ENCODE measurements at regions not wholly inside any gene's neighbourhood (a gene's known extent, or its start where the extent isn't known, plus 50 kb on each side); places are given as distances from the start of the nearest gene placed in this dataset.

- no peaks in the 10 kb centered on the region for H3K9me3 Mint-ChIP-seq
- no peaks in the 10 kb centered on the region for H3K4me1 Mint-ChIP-seq
- DNase-seq: no peak
- H3K27ac Mint-ChIP-seq: no peak overlapping the region
- no peaks in the 10 kb centered on the region for H3K27me3 Mint-ChIP-seq
- ATAC-seq: no peak
- no peak overlapping the region for H3K4me3 Mint-ChIP-seq
- H3K36me3 Mint-ChIP-seq (ENCODE audit: low read depth): no peaks in the 10 kb centered on the region
Measured at GRCh38 chr2:34365932-34366331, 766.8 kb upstream of the FAM98A start.

GRCh38 chr2:34365512-34365911 lies 766.4 kb upstream of the FAM98A start:
- Mint-ChIP-seq H3K4me3 (no peak overlapping the region), H3K4me1 (no peaks in the 10 kb centered on the region), H3K36me3 (ENCODE audit: low read depth) (no peaks in the 10 kb centered on the region), H3K27ac (no peak overlapping the region), H3K9me3 (no peaks in the 10 kb centered on the region), H3K27me3 (no peaks in the 10 kb centered on the region)
- DNase-seq (no peak), ATAC-seq (no peak)

GRCh38 chr2:34353509-34354113 lies 754.5 kb upstream of the FAM98A start:
- no peak for ATAC-seq
- Mint-ChIP-seq H3K36me3 (ENCODE audit: low read depth) (no peaks in the 10 kb centered on the region), H3K27me3 (no peaks in the 10 kb centered on the region), H3K27ac (no peak overlapping the region), H3K9me3 (peaks cover under 1% of the 10 kb centered on the region), H3K4me3 (no peak overlapping the region), H3K4me1 (no peaks in the 10 kb centered on the region)
- no peak for DNase-seq

- Mint-ChIP-seq H3K36me3 (ENCODE audit: low read depth) (no peaks in the 10 kb centered on the region), H3K27ac (no peak overlapping the region), H3K4me1 (no peaks in the 10 kb centered on the region), H3K27me3 (no peaks in the 10 kb centered on the region), H3K4me3 (no peak overlapping the region), H3K9me3 (peaks cover 11% of the 10 kb centered on the region)
- no peak for ATAC-seq
- DNase-seq: no peak
Measured at GRCh38 chr2:34349527-34349926, 750.4 kb upstream of the FAM98A start.

- Mint-ChIP-seq H3K27me3 (no peaks in the 10 kb centered on the region), H3K9me3 (peaks cover 11% of the 10 kb centered on the region), H3K4me1 (no peaks in the 10 kb centered on the region), H3K36me3 (ENCODE audit: low read depth) (no peaks in the 10 kb centered on the region), H3K4me3 (no peak overlapping the region), H3K27ac (no peak overlapping the region)
- no peak for ATAC-seq
- DNase-seq: no peak
Measured at GRCh38 chr2:34345030-34345429, 745.9 kb upstream of the FAM98A start.

GRCh38 chr2:34340307-34340706 lies 741.2 kb upstream of the FAM98A start:
- no peak overlapping the region for H3K27ac Mint-ChIP-seq
- no peaks in the 10 kb centered on the region for H3K27me3 Mint-ChIP-seq
- H3K4me1 Mint-ChIP-seq: no peaks in the 10 kb centered on the region
- H3K36me3 Mint-ChIP-seq (ENCODE audit: low read depth): no peaks in the 10 kb centered on the region
- peaks cover 7% of the 10 kb centered on the region for H3K9me3 Mint-ChIP-seq
- ATAC-seq (no peak), DNase-seq (no peak)
- H3K4me3 Mint-ChIP-seq: no peak overlapping the region

- Mint-ChIP-seq H3K36me3 (ENCODE audit: low read depth) (no peaks in the 10 kb centered on the region), H3K4me3 (no peak overlapping the region), H3K27ac (no peak overlapping the region), H3K9me3 (peaks cover 11% of the 10 kb centered on the region), H3K4me1 (no peaks in the 10 kb centered on the region), H3K27me3 (no peaks in the 10 kb centered on the region)
- ATAC-seq (no peak), DNase-seq (no peak)
Measured at GRCh38 chr2:34337735-34338134, 738.6 kb upstream of the FAM98A start.

GRCh38 chr2:34332813-34333212 lies 733.7 kb upstream of the FAM98A start:
- peaks cover 13% of the 10 kb centered on the region for H3K9me3 Mint-ChIP-seq
- ATAC-seq (no peak), DNase-seq (no peak)
- no peaks in the 10 kb centered on the region for H3K36me3 Mint-ChIP-seq (ENCODE audit: low read depth)
- H3K27me3 Mint-ChIP-seq: no peaks in the 10 kb centered on the region
- H3K27ac Mint-ChIP-seq: no peak overlapping the region
- H3K4me1 Mint-ChIP-seq: no peaks in the 10 kb centered on the region
- no peak overlapping the region for H3K4me3 Mint-ChIP-seq

- DNase-seq (no peak), ATAC-seq (no peak)
- Mint-ChIP-seq H3K27me3 (no peaks in the 10 kb centered on the region), H3K36me3 (ENCODE audit: low read depth) (no peaks in the 10 kb centered on the region), H3K4me3 (no peak overlapping the region), H3K27ac (no peak overlapping the region), H3K9me3 (peaks cover 8% of the 10 kb centered on the region), H3K4me1 (no peaks in the 10 kb centered on the region)
Measured at GRCh38 chr2:34320056-34320455, 721.0 kb upstream of the FAM98A start.

GRCh38 chr2:34317797-34318196 lies 718.7 kb upstream of the FAM98A start:
- no peak for ATAC-seq
- no peaks in the 10 kb centered on the region for H3K27me3 Mint-ChIP-seq
- no peaks in the 10 kb centered on the region for H3K4me1 Mint-ChIP-seq
- H3K27ac Mint-ChIP-seq: no peak overlapping the region
- DNase-seq: no peak
- H3K4me3 Mint-ChIP-seq: no peak overlapping the region
- H3K36me3 Mint-ChIP-seq (ENCODE audit: low read depth): no peaks in the 10 kb centered on the region
- H3K9me3 Mint-ChIP-seq: peaks cover 8% of the 10 kb centered on the region

- Mint-ChIP-seq H3K4me3 (no peak overlapping the region), H3K4me1 (no peaks in the 10 kb centered on the region), H3K9me3 (peaks cover 15% of the 10 kb centered on the region), H3K27me3 (no peaks in the 10 kb centered on the region), H3K36me3 (ENCODE audit: low read depth) (no peaks in the 10 kb centered on the region), H3K27ac (no peak overlapping the region)
- DNase-seq: no peak
- ATAC-seq: no peak
Measured at GRCh38 chr2:34316788-34317187, 717.7 kb upstream of the FAM98A start.

GRCh38 chr2:34311816-34312215 lies 712.7 kb upstream of the FAM98A start:
- ATAC-seq: no peak
- DNase-seq: no peak
- Mint-ChIP-seq H3K36me3 (ENCODE audit: low read depth) (no peaks in the 10 kb centered on the region), H3K27me3 (no peaks in the 10 kb centered on the region), H3K4me1 (no peaks in the 10 kb centered on the region), H3K27ac (no peak overlapping the region), H3K9me3 (peaks cover 19% of the 10 kb centered on the region), H3K4me3 (no peak overlapping the region)

GRCh38 chr2:34308140-34308539 lies 709.0 kb upstream of the FAM98A start:
- H3K4me3 Mint-ChIP-seq: no peak overlapping the region
- DNase-seq: no peak
- H3K27ac Mint-ChIP-seq: no peak overlapping the region
- no peak for ATAC-seq
- no peaks in the 10 kb centered on the region for H3K4me1 Mint-ChIP-seq
- H3K36me3 Mint-ChIP-seq (ENCODE audit: low read depth): no peaks in the 10 kb centered on the region
- H3K27me3 Mint-ChIP-seq: no peaks in the 10 kb centered on the region
- H3K9me3 Mint-ChIP-seq: peaks cover 15% of the 10 kb centered on the region

GRCh38 chr2:34307636-34308035 lies 708.5 kb upstream of the FAM98A start:
- no peaks in the 10 kb centered on the region for H3K36me3 Mint-ChIP-seq (ENCODE audit: low read depth)
- H3K4me1 Mint-ChIP-seq: no peaks in the 10 kb centered on the region
- H3K27ac Mint-ChIP-seq: no peak overlapping the region
- H3K27me3 Mint-ChIP-seq: no peaks in the 10 kb centered on the region
- ATAC-seq: no peak
- DNase-seq: no peak
- no peak overlapping the region for H3K4me3 Mint-ChIP-seq
- H3K9me3 Mint-ChIP-seq: peaks cover 14% of the 10 kb centered on the region

- Mint-ChIP-seq H3K27me3 (no peaks in the 10 kb centered on the region), H3K4me1 (no peaks in the 10 kb centered on the region), H3K27ac (no peak overlapping the region), H3K4me3 (no peak overlapping the region), H3K9me3 (peaks cover 11% of the 10 kb centered on the region), H3K36me3 (ENCODE audit: low read depth) (no peaks in the 10 kb centered on the region)
- no peak for DNase-seq
- ATAC-seq: no peak
Measured at GRCh38 chr2:34306745-34307144, 707.6 kb upstream of the FAM98A start.

- ATAC-seq (no peak), DNase-seq (no peak)
- Mint-ChIP-seq H3K4me3 (no peak overlapping the region), H3K27ac (no peak overlapping the region), H3K4me1 (no peaks in the 10 kb centered on the region), H3K36me3 (ENCODE audit: low read depth) (no peaks in the 10 kb centered on the region), H3K27me3 (no peaks in the 10 kb centered on the region), H3K9me3 (peaks cover 7% of the 10 kb centered on the region)
Measured at GRCh38 chr2:34305587-34305986, 706.5 kb upstream of the FAM98A start.
